Upper lobe of left lung (tissue), 4 donors: ENCODE measurements at regions not wholly inside any gene's neighbourhood (a gene's known extent, or its start where the extent isn't known, plus 50 kb on each side); places are given as distances from the start of the nearest gene placed in this dataset.

Source experiments
- POLR2A ChIP-seq, 4 donors: fragments of 450-650 bp; IDR thresholded peaks; one replicate each; pipeline ENCODE4 v1.5.1; 2016 to 2017; ENCODE audit warnings: antibody characterized with exemption in 4 of 4, mild to moderate bottlenecking in 2 of 4
- TF ChIP-seq, protein P1 (sequence below), 6 experiments: fragments of 450-650 bp in 4 of 6; fragments of 200-600 bp in 2 of 6; sonication (generic) in 2 of 6; IDR thresholded peaks; one replicate each; pipeline ENCODE4 v1.5.1; 2016 to 2019; ENCODE audit warnings: antibody characterized with exemption in 6 of 6

- TF ChIP-seq, protein P1, sequence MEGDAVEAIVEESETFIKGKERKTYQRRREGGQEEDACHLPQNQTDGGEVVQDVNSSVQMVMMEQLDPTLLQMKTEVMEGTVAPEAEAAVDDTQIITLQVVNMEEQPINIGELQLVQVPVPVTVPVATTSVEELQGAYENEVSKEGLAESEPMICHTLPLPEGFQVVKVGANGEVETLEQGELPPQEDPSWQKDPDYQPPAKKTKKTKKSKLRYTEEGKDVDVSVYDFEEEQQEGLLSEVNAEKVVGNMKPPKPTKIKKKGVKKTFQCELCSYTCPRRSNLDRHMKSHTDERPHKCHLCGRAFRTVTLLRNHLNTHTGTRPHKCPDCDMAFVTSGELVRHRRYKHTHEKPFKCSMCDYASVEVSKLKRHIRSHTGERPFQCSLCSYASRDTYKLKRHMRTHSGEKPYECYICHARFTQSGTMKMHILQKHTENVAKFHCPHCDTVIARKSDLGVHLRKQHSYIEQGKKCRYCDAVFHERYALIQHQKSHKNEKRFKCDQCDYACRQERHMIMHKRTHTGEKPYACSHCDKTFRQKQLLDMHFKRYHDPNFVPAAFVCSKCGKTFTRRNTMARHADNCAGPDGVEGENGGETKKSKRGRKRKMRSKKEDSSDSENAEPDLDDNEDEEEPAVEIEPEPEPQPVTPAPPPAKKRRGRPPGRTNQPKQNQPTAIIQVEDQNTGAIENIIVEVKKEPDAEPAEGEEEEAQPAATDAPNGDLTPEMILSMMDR (IDR thresholded peaks at IDR 0.05), result peak in 1 of 6 experiments; percentile 29
- no peak for TF ChIP-seq POLR2A (IDR thresholded peaks at IDR 0.05)
Measured at GRCh38 chr3:56923526-56924224, 121.9 kb upstream of the ARHGEF3 start.
